GM23248 (cell line): ENCODE measurements at regions not wholly inside any gene's neighbourhood (a gene's known extent, or its start where the extent isn't known, plus 50 kb on each side); places are given as distances from the start of the nearest gene placed in this dataset.

ENCODE experiments used
- EZH2 ChIP-seq: fragments of 200-600 bp; sonication (generic); IDR thresholded peaks from 2 replicates; pipeline ENCODE4 v1.6.1; 2018; ENCODE audit warnings: antibody characterized with exemption, mild to moderate bottlenecking; ENCODE audit not compliant: insufficient read depth, poor library complexity, severe bottlenecking
- EZH2phosphoT487 ChIP-seq: fragments of 200-600 bp; sonication (generic); IDR thresholded peaks from 2 replicates; pipeline ENCODE4 v1.6.1; 2018; ENCODE audit warnings: antibody characterized with exemption, moderate library complexity, mild to moderate bottlenecking, low read depth; ENCODE audit not compliant: insufficient read depth

DNA sequence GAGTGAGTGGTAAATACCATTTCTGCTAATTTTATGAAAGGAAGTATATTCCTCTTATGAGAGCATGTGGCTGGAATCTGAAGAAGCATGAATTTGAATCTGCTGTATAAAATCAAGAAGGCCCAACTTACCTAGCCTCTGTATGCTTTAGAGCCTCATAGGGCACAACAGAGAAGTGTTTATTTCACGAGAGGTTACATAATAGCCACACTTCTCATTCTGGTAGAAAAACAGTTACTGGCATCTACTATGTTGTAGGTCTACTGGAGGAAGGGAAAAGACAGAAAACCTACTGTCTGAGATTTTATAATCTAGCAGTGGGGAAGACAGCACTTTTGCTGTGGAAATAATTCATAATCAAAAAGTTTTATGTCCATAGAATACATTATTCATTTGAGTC lies 172.6 kb upstream of the ZNF608 start:
- no peak for TF ChIP-seq EZH2
- no peak for TF ChIP-seq EZH2phosphoT487
